Hematopoietic multipotent progenitor cell treated with erythropoietin and hydrocortisone succinate and interleukin-3 and kit ligand, for 15 days (in vitro differentiated cells): ENCODE measurements at regions not wholly inside any gene's neighbourhood (a gene's known extent, or its start where the extent isn't known, plus 50 kb on each side); places are given as distances from the start of the nearest gene placed in this dataset.
"Not testable (repeated sequence)": the region's sequence is repeated elsewhere in the genome, so short reads cannot be mapped to it uniquely, and the experiment has no call there.

Experiments
- DNase-seq: peaks from one replicate; pipeline ENCODE4 v3.0.0-alpha.2; 2015; ENCODE audit warnings: low spot score

DNA sequence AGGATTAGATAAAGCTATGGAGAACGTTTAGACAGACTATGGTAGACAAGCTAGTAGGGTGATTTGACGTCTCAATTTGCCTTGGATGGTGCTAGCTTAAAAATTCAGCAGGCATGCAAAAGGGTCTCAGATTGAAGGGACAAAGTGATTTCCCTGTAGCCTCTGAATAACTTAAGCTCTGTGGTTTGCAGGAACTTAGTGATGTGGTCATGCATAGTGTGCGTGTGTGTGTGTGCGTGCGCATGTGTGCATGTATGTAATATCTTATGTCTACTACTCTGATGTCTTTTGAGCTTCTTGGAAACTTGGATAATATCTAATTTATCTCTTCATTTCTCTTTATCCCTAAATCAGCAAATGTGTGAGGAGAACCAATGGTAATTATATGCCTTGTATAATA, 183.6 kb upstream of the TNC start:
- DNase-seq, result no peak

DNA sequence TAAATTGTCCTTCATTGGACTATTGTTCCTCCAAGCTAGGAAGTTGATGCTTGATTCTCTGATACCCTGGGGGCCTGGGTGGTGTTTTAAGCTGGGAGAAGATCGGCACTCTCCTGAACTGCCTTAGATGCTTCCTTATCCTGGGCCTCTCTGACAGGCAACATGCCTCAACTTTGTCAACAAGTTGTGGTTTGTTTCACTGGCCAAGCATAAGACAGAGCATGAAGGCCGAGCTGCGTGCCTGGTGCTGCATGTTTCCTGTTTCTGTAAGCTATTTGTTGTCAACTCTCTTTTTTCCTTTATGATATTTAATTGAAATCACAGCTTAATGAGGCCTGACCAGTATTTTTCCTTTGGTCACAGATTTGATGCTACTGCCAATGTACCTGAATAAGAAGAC, 187.6 kb upstream of the TNC start:
- DNase-seq, result no peak

DNA sequence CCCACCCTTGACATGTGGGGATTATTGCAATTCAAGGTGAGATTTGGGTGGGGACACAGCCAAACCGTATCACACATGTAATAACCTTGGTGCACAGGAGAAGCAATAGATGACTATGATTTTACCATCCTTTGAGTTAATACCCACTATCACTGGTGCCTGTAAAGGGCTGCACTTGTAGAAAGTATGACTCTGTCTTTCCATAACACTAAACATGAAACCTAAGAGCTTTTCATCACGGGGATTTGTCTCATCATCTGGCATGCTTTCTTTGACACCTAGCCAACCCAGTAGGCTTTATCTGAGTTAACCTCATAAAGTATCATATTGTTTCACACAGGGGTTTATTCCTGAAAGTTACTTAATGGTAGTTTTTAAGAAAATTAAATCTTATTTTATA, 188.9 kb upstream of the TNC start:
- DNase-seq, result no peak

DNA sequence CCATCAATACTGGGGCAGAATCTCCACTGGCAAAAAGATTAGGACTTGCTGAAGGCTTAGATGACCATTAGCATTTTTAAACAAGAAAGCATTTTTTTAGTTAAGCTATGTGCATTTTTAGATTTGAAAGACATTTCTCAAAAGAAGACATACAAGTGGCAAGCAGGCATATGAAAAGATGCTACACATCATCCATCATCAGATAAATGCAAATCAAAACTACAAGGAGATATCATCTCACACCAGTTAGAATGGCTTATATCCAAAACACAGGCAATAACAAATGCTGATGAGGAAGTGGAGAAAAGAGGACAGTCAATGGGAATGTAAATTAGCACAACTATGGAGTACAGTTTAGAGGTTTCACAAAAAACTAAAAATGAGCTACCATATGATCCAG, 195.6 kb upstream of the TNC start:
- no peak for DNase-seq

DNA sequence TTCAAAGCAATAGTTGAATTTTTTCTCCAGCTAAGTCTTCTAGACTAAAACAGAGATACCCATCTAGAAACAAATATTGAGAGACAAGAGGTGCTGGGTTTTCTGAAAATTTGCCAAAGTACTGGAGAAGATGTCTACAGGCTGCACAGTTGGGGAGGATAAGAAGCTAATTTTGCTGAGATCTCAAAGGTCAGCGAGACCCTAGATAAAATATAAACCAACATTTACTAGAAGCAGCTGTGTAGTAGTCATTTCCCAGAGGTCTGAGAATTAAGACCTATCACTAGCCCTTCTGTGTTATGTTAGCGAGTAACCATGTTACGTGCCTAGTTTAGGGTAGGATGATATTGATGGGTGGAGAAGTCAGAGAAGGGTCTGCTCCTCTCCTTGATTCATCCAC, 208.5 kb upstream of the TNC start:
- DNase-seq, result no peak

DNA sequence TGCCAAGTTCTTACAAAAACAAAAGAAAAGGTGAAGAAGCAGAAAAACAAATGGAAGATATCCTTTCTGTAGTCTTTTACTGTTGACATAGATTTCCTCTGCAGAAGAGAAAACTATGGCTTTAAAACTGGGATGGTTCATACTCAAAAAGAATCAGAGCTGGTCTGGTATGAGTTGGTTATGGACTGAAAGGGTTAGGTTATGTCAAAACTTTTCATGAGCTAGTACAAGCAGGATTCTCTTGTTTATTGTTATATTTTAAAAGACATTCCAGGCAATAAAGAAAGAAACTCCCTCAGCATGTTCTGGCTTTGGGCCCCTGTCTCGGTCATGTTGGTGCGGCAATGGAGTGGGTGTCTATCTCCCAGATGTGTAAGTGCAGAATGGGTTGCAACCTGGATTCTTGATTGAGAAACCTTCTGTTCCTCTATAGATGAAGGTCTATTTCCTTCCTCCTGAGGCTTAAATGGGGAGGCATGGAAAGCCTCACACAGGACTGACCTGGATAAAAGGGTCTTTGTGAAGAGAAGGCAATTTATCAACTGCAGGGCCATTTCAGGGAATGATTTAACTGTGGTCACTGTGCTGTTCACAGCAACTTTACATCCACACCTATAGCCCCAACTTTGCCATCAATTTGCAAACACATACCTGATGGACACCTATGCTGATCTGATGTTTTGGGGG, 209.6 kb upstream of the TNC start:
- no peak for DNase-seq

DNA sequence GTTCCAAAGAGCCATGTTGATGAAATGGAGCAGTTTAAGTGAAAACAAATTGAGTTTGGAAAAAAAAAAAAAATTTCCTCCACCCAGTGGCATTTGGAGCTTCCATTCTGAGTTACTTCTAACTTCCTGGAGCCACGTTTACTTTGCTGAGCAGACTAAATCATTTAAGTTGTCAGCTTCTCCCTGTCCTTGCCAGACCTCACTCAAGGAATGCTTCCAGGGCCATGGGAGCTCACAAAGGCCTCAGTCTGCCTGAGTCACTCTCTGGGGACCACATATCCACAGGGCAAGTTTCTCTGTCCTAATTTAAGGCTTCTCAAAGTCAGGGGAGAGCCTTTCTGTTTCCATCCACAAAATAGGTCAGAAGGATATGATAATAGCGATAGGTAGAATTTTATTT, 210.3 kb upstream of the TNC start:
- no peak for DNase-seq

DNA sequence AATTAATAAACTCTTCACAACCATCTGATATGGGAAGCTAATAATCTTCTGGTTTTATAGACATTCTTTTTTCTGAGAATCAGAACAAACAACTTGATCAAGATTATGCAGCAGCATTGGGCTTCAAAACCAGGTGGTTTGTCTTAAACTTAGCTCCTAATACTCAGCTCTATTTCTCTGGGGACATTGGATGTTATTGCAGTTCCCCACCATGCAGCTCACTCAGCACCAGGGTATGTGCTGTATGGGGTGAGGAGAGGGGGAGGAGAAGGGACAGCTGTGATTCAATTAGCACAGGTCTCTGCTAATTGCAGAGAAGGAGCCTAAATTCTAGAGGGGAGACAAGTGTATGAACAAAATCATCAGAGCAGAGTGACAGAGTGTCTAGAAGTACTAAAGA, 210.7 kb upstream of the TNC start:
- DNase-seq, result no peak

DNA sequence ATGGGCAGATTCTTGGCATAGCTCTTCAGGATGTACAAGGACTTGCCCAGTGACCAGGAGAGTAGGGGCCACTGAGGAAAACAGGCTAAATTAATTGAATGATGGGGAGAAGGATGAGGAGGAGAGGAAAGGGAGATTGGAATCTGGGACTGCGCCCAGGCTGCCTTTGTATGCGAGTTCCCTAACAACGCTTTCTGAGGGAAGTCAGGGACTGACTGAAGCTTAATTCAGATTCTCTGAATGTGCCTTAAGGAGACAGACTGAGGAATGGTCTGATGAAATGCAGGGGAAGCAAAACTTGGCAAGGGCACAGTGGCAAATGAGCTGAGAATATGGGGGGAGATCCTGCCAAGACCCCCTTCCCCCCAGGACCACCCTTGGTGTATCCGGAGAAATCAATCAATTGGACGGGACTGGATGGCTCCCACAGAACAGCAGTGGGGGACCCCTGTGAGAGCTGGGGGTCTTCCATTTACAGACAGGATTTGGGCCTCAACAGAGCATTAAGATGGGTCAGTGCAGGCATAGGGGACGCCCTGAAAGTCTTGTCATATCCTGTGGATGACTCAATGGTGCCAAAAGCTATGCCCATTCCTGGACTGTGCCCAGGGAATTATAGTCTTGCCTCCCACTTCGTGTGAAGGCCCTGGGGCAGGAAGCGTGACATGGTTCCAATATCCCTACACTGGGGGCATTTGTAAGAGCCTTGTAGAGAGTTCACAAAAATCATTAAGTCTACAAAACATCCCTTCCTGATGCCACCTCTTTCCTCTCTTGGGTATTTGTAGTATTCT, 215.5 kb upstream of the TNC start:
- no peak for DNase-seq

DNA sequence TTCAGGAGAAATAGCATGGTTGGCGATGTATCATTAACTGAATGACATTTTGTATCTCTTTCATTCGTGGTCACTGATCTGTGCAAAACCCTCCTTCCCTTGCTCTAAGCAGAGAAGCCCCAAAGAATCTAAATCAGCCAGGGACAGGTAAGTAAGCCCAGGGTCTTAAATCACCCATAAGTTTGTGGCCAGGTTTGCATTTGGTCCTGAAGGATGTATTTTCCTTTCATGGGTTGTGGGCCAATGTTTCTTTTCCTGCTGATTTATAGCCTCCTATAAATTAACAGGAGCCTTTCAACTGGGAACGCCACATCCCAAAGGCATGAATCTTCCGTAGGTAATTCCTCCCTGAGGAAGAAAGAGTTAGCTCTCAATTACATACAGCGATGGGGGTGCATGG, 217.5 kb upstream of the TNC start:
- no peak for DNase-seq

DNA sequence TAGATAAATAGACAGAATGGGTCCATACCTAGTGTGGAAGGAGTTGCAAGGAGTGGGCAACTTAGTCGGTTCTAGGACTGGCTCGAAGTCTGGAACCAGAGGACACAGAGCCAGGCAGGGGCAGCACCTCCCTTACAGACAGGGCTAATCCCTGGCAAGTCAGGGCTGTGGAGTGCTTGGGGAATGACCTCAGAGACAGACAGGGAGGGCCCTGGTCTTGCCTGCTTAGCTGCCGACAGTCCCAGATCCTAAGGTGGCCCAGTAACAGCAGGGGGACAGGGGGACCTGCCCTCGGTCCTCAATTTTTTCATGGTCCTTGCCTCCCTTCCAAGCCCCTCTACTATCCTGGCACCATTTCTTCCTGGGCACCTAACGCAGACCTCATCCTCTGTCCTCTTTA, 222.4 kb upstream of the TNC start:
- DNase-seq, result no peak

DNA sequence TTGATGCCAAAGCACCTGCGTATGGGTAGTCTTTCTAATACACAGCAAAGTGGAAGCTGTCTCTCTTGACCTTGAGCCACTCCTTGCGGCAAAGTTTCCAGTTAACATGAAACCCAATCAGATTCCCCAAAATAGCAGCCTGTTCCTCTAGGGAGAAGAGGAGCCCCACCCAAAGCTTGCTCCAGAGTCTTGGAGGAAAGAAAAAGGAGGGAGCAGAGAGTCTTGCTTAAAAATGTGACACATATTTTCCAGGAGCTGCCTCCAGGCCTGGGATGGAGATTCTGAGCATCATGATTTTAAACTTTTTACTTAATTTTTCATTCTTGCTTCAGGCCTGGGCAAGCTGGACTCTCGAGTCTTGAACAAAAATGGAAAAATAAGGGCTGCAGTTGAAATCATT, 223.5 kb upstream of the TNC start:
- no peak for DNase-seq

DNA sequence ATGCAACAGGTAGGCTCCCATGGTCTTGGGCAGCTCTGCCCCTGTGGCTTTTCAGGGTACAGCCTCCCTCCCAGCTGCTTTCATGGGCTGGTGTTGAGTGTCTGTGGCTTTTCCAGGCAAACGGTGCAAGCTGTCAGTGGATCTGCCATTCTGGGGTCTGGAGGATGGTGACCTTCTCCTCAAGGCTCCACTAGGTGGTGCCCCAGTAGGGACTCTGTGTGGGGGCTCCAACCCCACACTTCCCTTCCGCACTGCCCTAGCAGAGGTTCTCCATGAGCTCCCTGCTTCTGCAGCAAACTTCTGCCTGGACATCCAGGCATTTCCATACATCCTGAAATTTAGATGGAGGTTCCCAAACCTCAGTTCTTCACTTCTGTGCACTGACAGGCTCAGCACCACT, 229.8 kb upstream of the TNC start:
- not testable (repeated sequence) for DNase-seq

DNA sequence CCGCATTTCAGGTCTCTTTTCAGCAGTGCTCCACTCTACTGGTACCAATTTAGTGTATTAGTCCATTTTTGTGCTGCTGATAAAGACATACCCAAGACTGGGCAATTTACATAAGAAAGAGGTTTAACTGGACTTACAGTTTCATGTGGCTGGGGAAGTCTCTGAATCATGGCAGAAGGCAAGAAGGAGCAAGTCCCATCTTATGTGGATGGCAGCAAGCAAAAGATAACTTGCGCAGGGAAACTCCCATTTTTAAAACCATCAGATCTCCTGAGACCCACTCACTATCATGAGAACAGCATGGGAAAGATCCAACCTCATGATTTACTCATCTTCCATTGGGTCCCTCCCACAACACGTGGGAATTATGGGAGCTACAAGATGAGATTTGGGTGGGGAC, 231.0 kb upstream of the TNC start:
- DNase-seq, result not testable (repeated sequence)

DNA sequence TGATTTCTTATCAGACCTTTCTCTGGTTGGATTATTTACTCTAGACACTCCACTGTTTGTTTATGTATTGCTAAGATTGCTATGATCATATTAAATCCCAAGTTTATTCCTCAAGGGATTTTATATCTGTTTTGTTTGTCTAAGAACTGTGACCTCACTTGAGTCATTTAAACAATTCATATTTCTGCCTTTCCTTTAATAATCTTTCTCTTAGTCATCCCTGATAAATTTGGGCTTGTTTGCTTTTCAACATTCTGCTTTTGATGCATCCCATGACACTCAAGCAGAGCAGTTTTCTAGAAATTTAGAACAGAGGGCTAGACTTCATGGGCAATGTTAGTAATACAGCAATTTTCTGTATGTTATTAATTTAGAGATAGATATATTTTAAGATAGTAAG, 231.6 kb upstream of the TNC start:
- DNase-seq, result no peak

DNA sequence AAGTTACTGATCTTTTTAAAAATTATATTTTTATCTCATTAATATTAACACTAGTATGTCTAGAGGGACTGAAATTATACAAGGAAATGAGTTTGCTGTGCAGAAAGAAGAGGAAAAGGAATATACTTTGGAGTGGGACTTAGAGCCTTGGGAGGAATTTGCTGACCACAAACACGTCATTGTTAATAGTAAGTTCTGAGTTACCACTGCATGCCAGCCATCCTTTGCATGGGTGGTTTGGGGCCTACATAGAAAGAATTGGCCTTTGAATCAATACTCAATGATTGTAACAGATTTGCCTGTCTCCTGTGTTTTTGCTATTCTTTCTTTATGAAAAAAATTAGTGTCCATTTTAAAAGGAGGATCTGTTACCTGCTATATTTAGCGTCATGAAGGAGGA, 232.6 kb upstream of the TNC start:
- no peak for DNase-seq

DNA sequence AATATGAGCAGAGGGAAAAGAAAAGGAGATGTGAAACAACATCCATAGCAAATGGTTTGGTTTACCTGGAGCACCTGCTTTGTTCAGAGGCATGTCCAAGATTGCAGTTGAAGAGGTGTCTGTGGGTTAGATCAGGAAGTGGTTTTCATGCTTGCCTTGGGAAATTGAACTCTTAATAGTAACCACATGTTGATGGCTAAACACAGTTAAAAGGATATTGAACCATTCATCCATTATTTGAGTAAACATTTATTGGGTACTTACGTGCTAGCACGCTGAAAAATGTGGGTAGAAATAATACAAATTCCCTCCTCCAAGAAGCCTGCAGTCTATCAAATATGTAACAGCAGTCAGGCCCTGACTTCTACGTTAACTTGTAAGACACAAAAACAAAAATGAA, 235.7 kb upstream of the TNC start:
- no peak for DNase-seq

DNA sequence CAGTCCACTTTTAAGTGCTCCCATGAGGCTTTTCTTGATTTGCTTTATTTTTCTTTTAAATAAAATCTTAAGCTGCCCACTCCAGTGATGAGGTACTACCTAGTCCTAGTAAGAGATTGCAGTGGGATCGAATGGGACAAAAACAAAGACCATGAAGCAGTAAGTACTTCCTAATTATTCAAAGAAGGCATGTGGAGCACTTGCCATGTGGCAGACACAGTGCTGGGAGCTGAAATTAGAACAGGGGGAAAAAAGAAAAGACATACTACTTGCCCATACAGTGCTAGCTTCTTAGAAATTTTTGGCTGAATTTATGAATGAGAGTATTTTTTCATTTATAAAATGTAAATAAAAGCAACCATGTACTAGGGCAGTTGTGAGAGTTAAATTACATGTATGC, 239.9 kb upstream of the TNC start:
- no peak for DNase-seq

DNA sequence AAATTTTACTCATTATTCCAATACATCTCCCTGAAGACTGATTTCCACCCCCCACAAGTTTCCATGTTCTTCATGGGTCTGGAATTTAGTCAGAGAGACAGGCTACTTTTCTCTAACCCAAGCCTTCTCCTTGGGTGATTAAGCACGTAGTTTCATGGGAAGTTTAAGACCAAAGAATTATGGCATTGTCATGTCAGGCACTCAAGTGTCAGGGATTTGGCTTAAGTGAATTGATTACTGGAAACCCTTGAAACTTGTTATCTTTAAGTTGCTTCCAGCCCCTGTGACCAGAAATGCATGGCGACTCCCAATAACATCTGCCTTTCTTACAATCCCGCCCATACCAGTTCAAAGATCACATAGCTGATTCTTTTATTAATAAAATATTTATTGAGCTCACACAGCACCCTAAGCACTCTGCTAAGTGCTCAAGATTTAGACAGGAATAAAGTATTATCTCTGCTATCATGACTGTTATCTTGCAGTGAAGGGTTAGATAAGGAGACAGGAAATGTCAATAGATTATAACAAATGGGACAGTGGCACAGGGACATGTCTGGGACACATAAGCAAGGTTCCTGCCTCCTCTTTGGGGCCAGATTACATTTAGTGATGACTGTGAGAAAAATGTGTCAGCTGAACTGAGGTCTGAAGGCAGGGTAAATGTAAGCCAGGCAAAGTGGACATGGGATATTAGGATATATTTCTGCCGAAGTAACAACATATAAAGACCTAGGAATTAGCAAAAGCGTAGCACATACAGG, 241.2 kb upstream of the TNC start:
- DNase-seq, result no peak

DNA sequence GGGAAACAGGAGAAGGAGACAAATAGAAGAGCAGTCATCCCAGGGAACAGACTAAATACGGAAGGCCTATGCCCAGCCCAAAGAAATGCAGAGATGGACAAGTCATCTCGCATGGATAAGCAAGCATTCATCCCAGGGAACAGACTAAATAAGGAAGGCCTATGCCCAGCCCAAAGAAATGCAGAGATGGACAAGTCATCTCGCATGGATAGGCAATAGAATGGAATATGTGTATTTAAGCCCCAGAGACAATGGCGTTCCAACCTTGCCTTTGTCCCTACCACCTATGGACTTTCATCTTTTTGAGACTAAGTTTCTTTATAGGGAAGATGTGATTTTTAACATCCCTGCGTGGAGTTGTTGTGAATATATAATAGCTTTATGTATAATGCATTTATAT, 242.2 kb upstream of the TNC start:
- no peak for DNase-seq

DNA sequence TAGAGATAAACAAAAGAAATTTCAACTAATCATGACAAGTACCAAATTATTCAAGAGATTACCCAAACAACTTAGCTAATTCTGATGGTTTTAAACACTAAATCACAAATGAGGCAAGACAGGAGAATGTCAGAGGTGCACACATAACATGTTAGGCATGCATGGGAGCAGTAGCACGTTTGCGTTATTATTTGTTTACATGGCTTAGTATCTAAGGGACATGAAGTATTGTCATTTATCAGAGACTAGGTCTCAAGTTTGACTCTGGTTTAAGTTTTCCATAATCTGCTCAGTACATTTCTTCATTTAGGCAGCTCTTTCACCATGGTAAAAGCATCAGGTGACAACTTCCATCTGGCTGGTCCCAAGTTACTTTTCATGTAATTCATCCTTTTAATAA, 244.1 kb upstream of the TNC start:
- DNase-seq, result no peak

DNA sequence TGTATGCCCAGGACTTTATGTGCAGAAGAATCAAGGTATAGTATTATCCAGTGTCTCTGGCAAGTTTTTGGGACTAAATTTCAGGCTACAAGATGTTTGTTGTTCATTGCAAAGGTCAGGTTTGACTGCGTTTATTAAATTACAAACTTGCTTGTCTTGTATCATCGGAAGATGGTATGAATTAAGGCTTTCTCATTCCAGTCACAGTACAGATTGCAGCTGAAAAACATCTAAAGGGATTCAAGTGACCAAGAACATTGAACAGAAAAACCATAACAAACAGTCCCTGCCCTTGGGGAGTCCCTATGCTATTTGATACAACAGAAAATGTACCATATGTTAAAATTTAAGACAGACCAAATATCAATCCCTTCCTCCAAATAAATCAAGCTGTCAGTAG, 244.7 kb upstream of the TNC start:
- DNase-seq, result no peak

DNA sequence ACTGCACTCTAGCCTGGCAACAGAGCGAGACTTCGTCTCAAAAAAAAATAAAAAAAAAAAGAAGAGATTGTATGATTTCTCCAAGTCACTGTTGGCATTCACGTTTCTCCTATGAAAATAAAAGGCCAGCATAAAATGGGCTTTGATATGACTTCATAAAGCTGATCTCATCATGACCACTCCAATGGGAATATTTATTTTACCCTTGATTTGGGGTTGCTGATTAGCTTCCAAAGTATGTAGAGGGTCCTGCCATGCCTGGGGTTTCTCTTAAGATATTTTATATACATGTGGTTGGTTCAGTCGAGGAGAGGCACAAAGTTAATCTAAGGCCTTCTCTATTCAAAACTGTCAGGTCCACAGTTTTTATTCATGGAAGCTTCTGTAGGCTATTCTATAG, 247.0 kb upstream of the TNC start:
- no peak for DNase-seq
